ENCODE measurements at regions not wholly inside any gene's neighbourhood (a gene's known extent, or its start where the extent isn't known, plus 50 kb on each side); places are given as distances from the start of the nearest gene placed in this dataset.
A peak's percentile ranks its signal among the peaks of the same experiment; 100 is the strongest.

DNA sequence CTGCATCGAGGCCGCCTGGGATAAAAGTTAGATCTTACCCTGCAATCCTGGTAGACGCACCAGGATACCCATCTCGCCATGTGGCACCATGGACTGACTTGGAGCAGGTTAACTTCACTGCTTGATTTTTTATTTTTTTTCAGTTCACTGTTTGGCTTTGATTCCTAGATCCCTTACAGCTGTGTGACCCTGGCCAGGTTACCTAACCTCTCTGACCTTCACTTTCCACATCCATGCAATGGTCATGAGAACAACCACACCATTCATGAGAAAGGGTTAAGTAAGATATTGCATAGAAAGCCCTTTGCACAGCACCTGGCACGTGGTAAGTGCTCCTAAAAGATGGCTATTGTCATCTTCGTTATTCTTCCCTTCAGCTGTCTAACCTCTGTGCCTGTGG, 230.5 kb downstream of the SOX9 start:
- Histone ChIP-seq H3F3A (ENCODE audit: low read length, unreplicated experiment) (no peaks in the 10 kb centered on the region), H3K9ac (ENCODE audit: low read length) (no peak overlapping the region), H3K4me3 (ENCODE audit: low read length) (no peak overlapping the region), H3K9me2 (replicated peaks; ENCODE audit: low read length) (no peaks in the 10 kb centered on the region), H4K20me1 (ENCODE audit: low read length) (no peaks in the 10 kb centered on the region), H3K4me2 (ENCODE audit: low read length) (no peak overlapping the region), H3K4me1 (ENCODE audit: insufficient read depth, low read length) (no peaks in the 10 kb centered on the region), H3K9me3 (ENCODE audit: low read length) (no peaks in the 10 kb centered on the region), H3K27me3 (ENCODE audit: low read length) (no peaks in the 10 kb centered on the region), H3K27ac (ENCODE audit: low read length) (no peak overlapping the region), H3K36me3 (ENCODE audit: low read depth, low read length) (no peaks in the 10 kb centered on the region), H3K79me2 (ENCODE audit: low read length) (no peaks in the 10 kb centered on the region), H2AFZ (ENCODE audit: low read length) (no peak overlapping the region)
- BruUV-seq (replicated peaks) = no TSS peak
- DNase-seq (no peak), ATAC-seq (no peak)
- ChIA-PET CTCF (interaction anchor here (0.6 kb wide), 1 partner anchor 54 kb away, joined by 3 read pairs; no protein-coding TSS in a partner anchor), POLR2A (ENCODE audit: unreplicated experiment) (no interaction called here)
- intact Hi-C loops (cut with micrococcal nuclease) = no loop called here
- TF ChIP-seq, protein P1, sequence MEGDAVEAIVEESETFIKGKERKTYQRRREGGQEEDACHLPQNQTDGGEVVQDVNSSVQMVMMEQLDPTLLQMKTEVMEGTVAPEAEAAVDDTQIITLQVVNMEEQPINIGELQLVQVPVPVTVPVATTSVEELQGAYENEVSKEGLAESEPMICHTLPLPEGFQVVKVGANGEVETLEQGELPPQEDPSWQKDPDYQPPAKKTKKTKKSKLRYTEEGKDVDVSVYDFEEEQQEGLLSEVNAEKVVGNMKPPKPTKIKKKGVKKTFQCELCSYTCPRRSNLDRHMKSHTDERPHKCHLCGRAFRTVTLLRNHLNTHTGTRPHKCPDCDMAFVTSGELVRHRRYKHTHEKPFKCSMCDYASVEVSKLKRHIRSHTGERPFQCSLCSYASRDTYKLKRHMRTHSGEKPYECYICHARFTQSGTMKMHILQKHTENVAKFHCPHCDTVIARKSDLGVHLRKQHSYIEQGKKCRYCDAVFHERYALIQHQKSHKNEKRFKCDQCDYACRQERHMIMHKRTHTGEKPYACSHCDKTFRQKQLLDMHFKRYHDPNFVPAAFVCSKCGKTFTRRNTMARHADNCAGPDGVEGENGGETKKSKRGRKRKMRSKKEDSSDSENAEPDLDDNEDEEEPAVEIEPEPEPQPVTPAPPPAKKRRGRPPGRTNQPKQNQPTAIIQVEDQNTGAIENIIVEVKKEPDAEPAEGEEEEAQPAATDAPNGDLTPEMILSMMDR (conservative IDR thresholded peaks at IDR 0.05; ENCODE audit: low read depth, low read length) = no peak
- no peak for TF ChIP-seq EZH2 (IDR thresholded peaks at IDR 0.05; ENCODE audit: low read length, unreplicated experiment)

DNA sequence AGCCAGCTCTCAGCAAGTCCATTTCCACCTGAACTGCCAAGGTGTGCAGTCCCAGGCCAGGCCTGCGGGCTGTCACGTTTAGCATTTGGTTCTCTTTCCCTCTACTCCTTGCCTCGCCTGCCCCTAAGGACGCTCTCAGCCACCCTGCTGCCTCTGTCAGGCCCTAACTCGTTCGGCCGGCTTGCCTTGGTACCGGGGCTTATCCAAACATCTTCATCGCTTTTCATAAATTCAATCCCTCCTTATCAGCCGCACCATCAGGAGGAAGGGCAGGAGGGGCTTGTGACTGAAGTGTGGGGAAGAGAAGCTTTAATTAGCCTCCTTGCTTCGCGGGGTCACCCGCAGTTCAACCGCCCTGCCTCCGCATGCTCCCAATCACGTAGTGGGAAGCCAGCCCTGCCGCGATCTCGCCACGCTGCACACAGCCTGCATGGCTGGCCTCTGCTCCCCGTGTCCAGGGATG, 231.1 kb downstream of the SOX9 start:
- H3K4me1 ChIP-seq (ENCODE audit: insufficient read depth, low read length) = no peaks in the 10 kb centered on the region
- no peaks in the 10 kb centered on the region for H3K9me2 ChIP-seq (replicated peaks; ENCODE audit: low read length)
- H3K4me2 ChIP-seq (ENCODE audit: low read length) = no peak overlapping the region
- H3F3A ChIP-seq (ENCODE audit: low read length, unreplicated experiment) = no peaks in the 10 kb centered on the region
- no peak overlapping the region for H2AFZ ChIP-seq (ENCODE audit: low read length)
- DNase-seq (no peak), ATAC-seq (peak; percentile 40; the same call in 1 of the 2 replicates)
- no peak overlapping the region for H3K4me3 ChIP-seq (ENCODE audit: low read length)
- CTCF ChIA-PET = interaction anchor here (0.6 kb wide), 1 partner anchor 54 kb away, joined by 3 read pairs; no protein-coding TSS in a partner anchor
- H3K79me2 ChIP-seq (ENCODE audit: low read length) = no peaks in the 10 kb centered on the region
- no peaks in the 10 kb centered on the region for H3K36me3 ChIP-seq (ENCODE audit: low read depth, low read length)
- no peaks in the 10 kb centered on the region for H3K9me3 ChIP-seq (ENCODE audit: low read length)
- H3K9ac ChIP-seq (ENCODE audit: low read length) = no peak overlapping the region
- H3K27ac ChIP-seq (ENCODE audit: low read length) = no peak overlapping the region
- no peaks in the 10 kb centered on the region for H3K27me3 ChIP-seq (ENCODE audit: low read length)
- BruUV-seq (replicated peaks) = no TSS peak
- TF ChIP-seq EZH2 (IDR thresholded peaks at IDR 0.05; ENCODE audit: low read length, unreplicated experiment) (no peak), EZH2phosphoT487 (IDR thresholded peaks at IDR 0.05; ENCODE audit: borderline replicate concordance, low read length) (no peak)
- TF ChIP-seq, protein P1 (conservative IDR thresholded peaks at IDR 0.05; ENCODE audit: low read depth, low read length) = no peak
- H4K20me1 ChIP-seq (ENCODE audit: low read length) = no peaks in the 10 kb centered on the region
- POLR2A ChIA-PET (ENCODE audit: unreplicated experiment) = no interaction called here
- intact Hi-C loops (cut with micrococcal nuclease) = no loop called here

DNA sequence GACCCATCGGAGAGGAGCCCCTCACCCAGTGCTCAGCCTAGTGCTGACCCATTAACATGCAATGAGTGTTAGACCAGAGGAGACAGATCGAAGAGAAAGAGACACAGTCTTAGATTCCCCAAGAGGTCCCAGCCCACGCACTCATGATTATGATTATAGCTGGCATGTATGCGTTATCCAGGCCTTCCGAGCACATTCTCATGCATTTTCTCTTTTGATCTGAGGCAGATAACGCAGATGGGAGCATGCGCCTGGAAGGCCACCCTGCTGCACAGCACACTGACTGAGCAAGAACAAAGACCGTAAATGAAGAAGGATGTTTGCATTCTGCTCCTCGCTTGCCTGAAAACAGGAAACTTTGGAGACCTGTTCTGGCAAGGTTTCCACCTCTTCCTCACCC, 232.7 kb downstream of the SOX9 start:
- no peak overlapping the region for H3K4me2 ChIP-seq (ENCODE audit: low read length)

More for the DNA sequence above, 232.7 kb downstream of the SOX9 start:
- no peak for DNase-seq
- Histone ChIP-seq H3K9me2 (replicated peaks; ENCODE audit: low read length) (no peaks in the 10 kb centered on the region), H2AFZ (ENCODE audit: low read length) (no peak overlapping the region), H3K9me3 (ENCODE audit: low read length) (no peaks in the 10 kb centered on the region), H3K79me2 (ENCODE audit: low read length) (no peaks in the 10 kb centered on the region), H3K9ac (ENCODE audit: low read length) (no peak overlapping the region), H3K4me1 (ENCODE audit: insufficient read depth, low read length) (peaks cover 5% of the 10 kb centered on the region), H3F3A (ENCODE audit: low read length, unreplicated experiment) (no peaks in the 10 kb centered on the region), H3K4me3 (ENCODE audit: low read length) (no peak overlapping the region), H3K36me3 (ENCODE audit: low read depth, low read length) (no peaks in the 10 kb centered on the region), H3K27ac (ENCODE audit: low read length) (no peak overlapping the region), H4K20me1 (ENCODE audit: low read length) (no peaks in the 10 kb centered on the region), H3K27me3 (ENCODE audit: low read length) (no peaks in the 10 kb centered on the region)
- CTCF ChIA-PET = no interaction called here
- TF ChIP-seq, protein P1 (conservative IDR thresholded peaks at IDR 0.05; ENCODE audit: low read depth, low read length) = no peak
- TF ChIP-seq EZH2 (IDR thresholded peaks at IDR 0.05; ENCODE audit: low read length, unreplicated experiment) = no peak
- TF ChIP-seq EZH2phosphoT487 (IDR thresholded peaks at IDR 0.05; ENCODE audit: borderline replicate concordance, low read length) = no peak
- POLR2A ChIA-PET (ENCODE audit: unreplicated experiment) = interaction anchor here (0.5 kb wide), 1 partner anchor 11 kb away, joined by 12 read pairs; no protein-coding TSS in a partner anchor
- intact Hi-C loops (cut with micrococcal nuclease) = no loop called here
- BruUV-seq (replicated peaks) = no TSS peak
- ATAC-seq = no peak

All from PC-3 (cell line).